ENCODE measurements at regions not wholly inside any gene's neighbourhood (a gene's known extent, or its start where the extent isn't known, plus 50 kb on each side); places are given as distances from the start of the nearest gene placed in this dataset.
"Not testable (repeated sequence)": the region's sequence is repeated elsewhere in the genome, so short reads cannot be mapped to it uniquely, and the experiment has no call there.

DNA sequence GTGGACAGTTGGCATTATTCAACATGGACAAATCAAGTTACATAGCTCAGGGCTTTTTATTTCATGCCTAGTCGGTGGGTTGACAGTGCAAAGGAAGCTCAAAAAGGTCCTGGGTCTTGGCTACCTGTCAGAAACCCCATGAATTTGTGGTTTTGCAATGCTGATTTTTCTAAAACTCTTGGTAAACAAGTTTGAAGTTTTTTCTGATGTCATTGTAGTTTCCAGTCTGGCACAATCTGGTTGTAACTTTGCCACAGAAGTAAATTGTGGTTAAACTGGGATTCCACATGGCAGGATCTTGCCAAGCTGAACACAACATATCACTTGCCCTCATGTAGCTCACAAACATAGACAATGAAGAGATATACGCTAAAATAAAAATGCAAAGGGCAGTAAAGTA is 100.8 kb downstream of the EHF start:
- H3K9me3 Mint-ChIP-seq: peaks cover 7 to 15% (median 9%) of the 10 kb centered on the region in 7 donors
- H2AFZ ChIP-seq (ENCODE audit: insufficient read depth, low read depth, low read length, poor library complexity, severe bottlenecking): no peak overlapping the region
- no peaks in the 10 kb centered on the region for H3K36me3 Mint-ChIP-seq
- H3K9ac ChIP-seq (ENCODE audit: insufficient read depth, low read length, poor library complexity, severe bottlenecking): no peak overlapping the region
- no peaks in the 10 kb centered on the region for H4K20me1 ChIP-seq (ENCODE audit: insufficient read depth, low read length)
- H3K79me2 ChIP-seq (ENCODE audit: insufficient read depth, low read length): no peaks in the 10 kb centered on the region
- no peaks in the 10 kb centered on the region for H3K36me3 ChIP-seq (replicated peaks in 1 of 2; ENCODE audit: control insufficient read depth in 1 of 2, insufficient read depth in 2 of 2, low read length in 2 of 2)
- H3K4me3 ChIP-seq (replicated peaks in 1 of 3; ENCODE audit: low read depth in 2 of 3, low read length in 3 of 3): no peak overlapping the region
- TF ChIP-seq CTCF (IDR thresholded peaks at IDR 0.05): no peak
- intact Hi-C loops (cut with micrococcal nuclease): no loop called here
- H3K27ac Mint-ChIP-seq: no peak overlapping the region
- H3K9me3 ChIP-seq (replicated peaks in 1 of 2; ENCODE audit: control insufficient read depth in 1 of 2, insufficient read depth in 1 of 2, low read length in 2 of 2): peaks cover 0 to 4% of the 10 kb centered on the region in 2 donors
- no peak overlapping the region for H3K4me2 ChIP-seq (replicated peaks; ENCODE audit: extremely low read depth, low read length, poor library complexity, severe bottlenecking)
- H3K27ac ChIP-seq (ENCODE audit: low read depth in 1 of 2, low read length in 2 of 2): no peak overlapping the region
- DNase-seq: no peak
- no peaks in the 10 kb centered on the region for H3K4me1 ChIP-seq (ENCODE audit: control insufficient read depth in 1 of 2, insufficient read depth in 2 of 2, low read length in 2 of 2)
- WGBS (ENCODE audit: insufficient coverage): 14% methylated on average over 1 of the region's 2 CpGs
- H3K27me3 Mint-ChIP-seq (ENCODE audit: low read depth in 3 of 3): peaks cover 0 to 1% (median 0%) of the 10 kb centered on the region in 3 donors
- H3K27me3 ChIP-seq (ENCODE audit: control insufficient read depth in 2 of 2, insufficient read depth in 2 of 2, low read length in 2 of 2): no peaks in the 10 kb centered on the region
- H3K4me3 Mint-ChIP-seq: no peak overlapping the region
- no peaks in the 10 kb centered on the region for H3K4me1 Mint-ChIP-seq

DNA sequence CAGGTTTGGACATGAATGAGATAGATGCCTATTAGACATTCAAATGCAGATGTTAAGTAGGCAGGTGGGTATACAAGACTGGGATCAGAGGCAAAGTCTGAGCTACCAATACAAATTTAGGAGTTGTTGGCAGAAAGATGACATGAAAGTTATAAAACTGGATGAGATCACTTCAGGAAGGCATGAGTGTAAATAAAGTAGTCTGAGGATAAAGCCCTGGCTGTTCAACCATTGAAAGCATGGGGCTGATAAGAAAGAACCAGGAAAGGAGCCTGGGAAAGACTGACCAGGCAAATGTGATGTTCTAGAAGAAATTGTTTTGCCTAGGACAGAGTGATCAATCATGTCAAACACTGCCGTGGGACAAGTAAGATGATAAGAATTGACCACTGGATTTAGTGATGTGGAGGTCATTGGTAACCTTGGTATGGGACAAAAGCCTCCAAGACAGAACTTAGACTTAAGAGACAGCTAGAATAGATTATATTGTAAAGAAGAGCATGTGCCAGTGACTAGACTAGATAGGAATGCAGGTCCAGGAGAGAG is 98.5 kb downstream of the EHF start:
- DNase-seq: no peak
- Mint-ChIP-seq H3K4me1 (no peaks in the 10 kb centered on the region), H3K36me3 (no peaks in the 10 kb centered on the region)

GRCh38 chr11:34713631-34714030 is 92.7 kb downstream of the EHF start:
- H4K20me1 ChIP-seq (ENCODE audit: insufficient read depth, low read length); H3K27ac Mint-ChIP-seq; H3K79me2 ChIP-seq (ENCODE audit: insufficient read depth, low read length); H3K36me3 Mint-ChIP-seq; H3K4me2 ChIP-seq (replicated peaks; ENCODE audit: extremely low read depth, low read length, poor library complexity, severe bottlenecking); H3K4me1 Mint-ChIP-seq; H3K4me3 Mint-ChIP-seq; H2AFZ ChIP-seq (ENCODE audit: insufficient read depth, low read depth, low read length, poor library complexity, severe bottlenecking); H3K36me3 ChIP-seq (replicated peaks in 1 of 2; ENCODE audit: control insufficient read depth in 1 of 2, insufficient read depth in 2 of 2, low read length in 2 of 2); DNase-seq; H3K27ac ChIP-seq (ENCODE audit: low read depth in 1 of 2, low read length in 2 of 2); H3K4me3 ChIP-seq (replicated peaks in 1 of 3; ENCODE audit: low read depth in 2 of 3, low read length in 3 of 3); H3K27me3 ChIP-seq (ENCODE audit: control insufficient read depth in 2 of 2, insufficient read depth in 2 of 2, low read length in 2 of 2); H3K4me1 ChIP-seq (ENCODE audit: control insufficient read depth in 1 of 2, insufficient read depth in 2 of 2, low read length in 2 of 2); H3K9ac ChIP-seq (ENCODE audit: insufficient read depth, low read length, poor library complexity, severe bottlenecking); H3K27me3 Mint-ChIP-seq (ENCODE audit: low read depth in 3 of 3); intact Hi-C loops (cut with micrococcal nuclease): not testable (repeated sequence)
- peaks cover 17 to 24% of the 10 kb centered on the region in 2 donors for H3K9me3 ChIP-seq (replicated peaks in 1 of 2; ENCODE audit: control insufficient read depth in 1 of 2, insufficient read depth in 1 of 2, low read length in 2 of 2)
- peaks cover 15 to 34% (median 23%) of the 10 kb centered on the region in 7 donors for H3K9me3 Mint-ChIP-seq

More for the DNA sequence above, 98.5 kb downstream of the EHF start:
- Histone ChIP-seq H3K4me2 (replicated peaks; ENCODE audit: extremely low read depth, low read length, poor library complexity, severe bottlenecking) (no peak overlapping the region), H3K9me3 (replicated peaks in 1 of 2; ENCODE audit: control insufficient read depth in 1 of 2, insufficient read depth in 1 of 2, low read length in 2 of 2) (peaks cover 0 to 4% of the 10 kb centered on the region in 2 donors), H3K79me2 (ENCODE audit: insufficient read depth, low read length) (no peaks in the 10 kb centered on the region), H3K27ac (ENCODE audit: low read depth in 1 of 2, low read length in 2 of 2) (no peak overlapping the region), H3K4me3 (replicated peaks in 1 of 3; ENCODE audit: low read depth in 2 of 3, low read length in 3 of 3) (no peak overlapping the region), H3K36me3 (replicated peaks in 1 of 2; ENCODE audit: control insufficient read depth in 1 of 2, insufficient read depth in 2 of 2, low read length in 2 of 2) (no peaks in the 10 kb centered on the region), H3K4me1 (ENCODE audit: control insufficient read depth in 1 of 2, insufficient read depth in 2 of 2, low read length in 2 of 2) (no peaks in the 10 kb centered on the region), H3K27me3 (ENCODE audit: control insufficient read depth in 2 of 2, insufficient read depth in 2 of 2, low read length in 2 of 2) (no peaks in the 10 kb centered on the region), H4K20me1 (ENCODE audit: insufficient read depth, low read length) (no peaks in the 10 kb centered on the region), H3K9ac (ENCODE audit: insufficient read depth, low read length, poor library complexity, severe bottlenecking) (no peak overlapping the region), H2AFZ (ENCODE audit: insufficient read depth, low read depth, low read length, poor library complexity, severe bottlenecking) (no peak overlapping the region)
- intact Hi-C loops (cut with micrococcal nuclease): no loop called here
- no CpG with 5 or more reads among the region's 1 CpG for WGBS (ENCODE audit: insufficient coverage)
- H3K27ac Mint-ChIP-seq: no peak overlapping the region
- H3K27me3 Mint-ChIP-seq (ENCODE audit: low read depth in 3 of 3): peaks cover 0 to 1% (median 0%) of the 10 kb centered on the region in 3 donors
- TF ChIP-seq CTCF (IDR thresholded peaks at IDR 0.05): no peak
- peaks cover 5 to 15% (median 9%) of the 10 kb centered on the region in 7 donors for H3K9me3 Mint-ChIP-seq
- H3K4me3 Mint-ChIP-seq: no peak overlapping the region
